Muscle of back (tissue), 3 donors: ENCODE measurements at regions not wholly inside any gene's neighbourhood (a gene's known extent, or its start where the extent isn't known, plus 50 kb on each side); places are given as distances from the start of the nearest gene placed in this dataset.
A peak's percentile ranks its signal among the peaks of the same experiment; 100 is the strongest.
"Not testable (repeated sequence)": the region's sequence is repeated elsewhere in the genome, so short reads cannot be mapped to it uniquely, and the experiment has no call there.

ENCODE experiments used
- DNase-seq, 3 donors: peaks; one replicate each; pipeline versions ENCODE4 v3.0.0 to v3.0.0-alpha.2; 2013

DNA sequence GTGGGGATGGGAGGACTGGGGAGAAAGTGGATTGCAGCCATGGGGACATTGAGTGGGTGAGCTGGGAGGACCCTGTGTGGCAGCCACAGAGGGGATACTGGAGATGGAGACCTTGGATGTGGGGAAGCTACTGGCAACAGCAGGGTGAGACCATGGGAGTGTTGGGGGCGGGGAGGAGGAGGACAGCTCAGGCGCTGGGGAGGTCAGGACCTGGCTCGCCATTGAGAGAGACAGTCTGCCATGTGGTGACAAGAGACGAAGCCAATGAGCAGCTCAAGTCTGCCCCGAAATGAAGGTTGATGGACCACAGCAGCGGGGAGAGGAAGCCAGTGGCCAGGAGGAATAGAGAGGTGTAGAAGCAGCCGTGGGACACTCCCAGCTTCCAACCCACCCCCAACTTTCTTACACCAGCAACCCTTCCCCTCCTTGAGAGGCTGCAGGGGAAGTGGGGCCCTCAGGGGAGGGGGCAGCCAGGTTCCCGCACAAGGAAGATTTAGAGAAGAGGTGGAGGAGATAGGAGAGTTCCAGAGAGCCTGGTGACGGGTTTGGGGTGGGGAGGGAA is 118.1 kb downstream of the ASB7 start:
- DNase-seq, result no peak

DNA sequence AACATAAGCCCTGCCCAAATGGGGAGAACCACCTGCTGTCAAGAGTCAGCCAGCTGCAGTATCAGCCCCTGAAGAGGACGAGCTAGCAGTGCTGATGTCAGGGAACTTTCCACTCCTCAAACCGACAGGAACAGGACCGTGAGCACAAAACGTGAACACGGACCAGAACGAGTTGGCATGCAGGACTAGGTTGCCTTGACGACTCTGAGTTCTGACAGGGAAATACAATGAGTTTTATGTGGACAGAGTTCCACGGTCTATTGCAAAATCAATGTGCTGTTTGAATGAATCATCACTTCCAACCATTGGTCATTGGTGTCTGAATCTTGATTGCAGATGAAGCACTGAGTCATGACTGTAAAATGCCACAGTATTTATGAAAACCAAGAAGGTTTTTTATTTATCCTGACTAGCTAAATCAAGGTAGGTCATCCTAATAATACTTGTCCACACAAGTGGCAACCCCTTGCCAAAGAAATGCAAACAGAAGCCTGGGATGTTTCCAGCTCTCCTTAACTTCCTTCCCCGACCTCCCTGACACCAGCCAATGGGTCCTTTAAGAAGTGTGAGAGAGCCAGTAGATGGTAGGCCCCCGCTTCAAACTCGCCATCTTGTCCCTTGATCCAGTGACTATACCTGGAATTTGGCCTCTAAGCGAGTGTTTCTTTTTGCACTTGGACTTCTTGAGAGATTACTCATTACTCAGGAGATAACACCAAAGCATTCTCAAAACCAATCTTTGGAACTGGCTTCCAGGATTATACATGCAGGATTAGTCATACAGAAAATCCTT is 119.6 kb downstream of the ASB7 start:
- peak; percentile 87 to 94 (median 91) for DNase-seq

DNA sequence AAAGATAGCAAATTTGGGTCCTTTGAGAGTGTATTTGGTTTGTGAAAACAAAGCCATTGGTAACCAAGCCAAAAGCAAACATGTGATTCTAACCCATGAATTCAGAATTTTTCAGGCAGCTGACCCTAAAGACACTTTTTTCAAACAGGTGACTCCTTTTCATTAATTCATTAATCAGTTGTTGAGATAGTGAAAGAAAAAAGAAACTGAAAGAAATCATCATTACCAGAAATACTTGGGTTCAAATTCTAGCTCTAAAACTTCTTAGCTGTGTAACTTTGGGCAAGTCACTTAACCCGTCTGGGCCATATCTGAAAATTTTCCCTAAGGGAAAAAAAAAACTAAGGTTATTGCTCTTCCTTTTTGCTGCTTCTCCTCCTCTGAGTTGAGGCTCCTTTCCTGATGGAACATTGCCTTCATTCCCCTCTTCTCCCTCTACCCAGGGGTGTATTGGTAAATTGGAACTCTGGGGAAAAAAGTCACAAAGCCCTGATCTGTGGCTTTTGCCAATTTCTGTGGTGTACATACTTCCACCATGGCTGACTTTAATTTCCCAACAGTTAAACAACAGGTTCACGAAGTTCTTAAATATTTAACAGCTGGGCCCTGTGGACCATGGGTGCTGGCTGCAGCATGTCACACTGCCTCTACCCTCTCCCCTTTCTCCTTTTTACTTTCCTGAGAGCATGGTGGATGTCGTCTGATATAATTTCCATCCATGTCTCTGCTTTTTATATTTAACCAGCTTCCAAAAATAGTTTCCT is 120.3 kb downstream of the ASB7 start:
- no peak for DNase-seq

DNA sequence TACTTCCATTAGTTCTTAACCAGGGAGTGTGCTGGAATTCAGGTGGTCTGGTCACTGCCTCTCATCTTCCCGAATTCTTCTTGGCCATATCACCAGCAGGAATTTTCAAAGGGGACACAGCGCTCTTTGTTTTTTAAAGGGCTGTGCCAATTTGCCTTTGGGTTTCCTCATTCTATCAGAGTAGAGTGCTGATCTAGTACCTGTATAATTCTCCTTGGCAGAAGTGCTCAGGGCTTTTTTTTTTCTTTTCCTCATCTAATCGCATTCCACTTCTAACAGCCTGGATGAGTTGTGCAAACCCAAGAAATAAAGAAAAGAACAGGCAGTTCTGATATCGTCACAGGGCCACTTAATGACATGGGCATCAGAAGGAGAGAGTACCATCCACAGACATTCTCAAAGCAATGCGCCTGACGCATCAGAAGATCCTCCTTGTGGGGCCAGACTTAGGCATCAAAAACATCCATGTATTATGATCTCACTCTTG is 121.0 kb downstream of the ASB7 start:
- DNase-seq, result no peak

DNA sequence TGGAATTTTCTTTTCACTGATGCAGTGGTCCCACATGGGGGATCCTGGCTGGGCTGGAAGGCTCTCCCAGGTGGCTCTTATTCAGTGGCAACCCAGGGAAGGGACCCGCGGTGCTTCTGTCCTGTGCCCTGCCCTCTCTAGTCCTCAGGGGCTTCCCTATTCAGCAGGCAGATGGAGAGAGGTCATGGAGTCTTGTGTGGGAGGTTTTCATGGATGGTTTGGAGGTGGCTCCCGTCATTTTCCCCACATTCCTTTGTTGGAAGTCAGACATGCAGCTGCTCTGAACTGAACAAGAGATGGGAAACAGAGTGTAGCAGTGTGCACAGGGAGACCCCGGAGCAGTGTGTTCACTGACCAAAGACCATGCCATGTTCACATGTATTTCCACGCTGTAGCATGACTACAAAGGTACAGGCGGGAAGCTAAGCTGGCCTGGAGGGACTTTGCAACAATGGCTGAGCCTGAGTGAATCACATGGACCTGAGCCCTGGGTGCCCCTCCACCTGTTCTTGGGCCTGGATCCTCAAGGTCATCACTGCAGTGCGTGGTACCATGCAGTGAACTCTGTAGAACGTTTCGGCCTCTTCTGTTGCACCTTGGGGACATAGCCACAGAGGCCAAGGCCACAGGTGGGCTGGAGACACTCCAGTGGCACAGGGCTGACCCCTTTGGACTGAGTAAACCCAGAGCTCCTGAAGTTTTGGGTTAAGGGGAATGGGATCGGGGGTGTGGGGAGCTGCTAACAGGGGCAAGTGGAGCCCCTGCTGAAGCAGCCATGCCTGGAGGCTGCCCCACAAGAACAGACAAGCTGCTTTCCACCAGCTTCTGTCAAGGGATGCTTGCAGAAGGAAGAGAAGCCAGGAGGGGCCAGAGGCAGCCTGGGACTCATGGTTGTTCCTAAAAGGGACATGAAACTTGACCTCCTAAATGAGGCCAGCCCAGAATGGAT is 123.0 kb downstream of the ASB7 start:
- DNase-seq, result peak in 2 of 3 donors; percentile 68 to 78

DNA sequence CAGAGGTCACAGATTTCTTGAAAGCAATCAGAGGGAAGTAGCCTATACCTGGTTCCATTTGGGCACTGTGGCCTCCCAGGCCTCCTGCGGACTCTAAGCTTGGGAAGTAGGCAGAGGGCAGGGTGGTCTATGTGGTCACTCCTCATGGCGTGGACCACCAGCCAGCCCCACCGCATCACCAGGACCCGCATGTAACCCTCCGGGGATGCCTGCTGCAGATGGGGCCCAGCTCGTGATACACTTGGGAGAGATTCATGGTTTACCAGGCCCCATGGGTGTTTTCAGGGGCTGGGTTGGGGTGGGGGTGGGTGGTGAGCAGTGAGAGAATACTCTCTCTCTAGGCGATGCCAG is 123.7 kb downstream of the ASB7 start:
- DNase-seq, result no peak

DNA sequence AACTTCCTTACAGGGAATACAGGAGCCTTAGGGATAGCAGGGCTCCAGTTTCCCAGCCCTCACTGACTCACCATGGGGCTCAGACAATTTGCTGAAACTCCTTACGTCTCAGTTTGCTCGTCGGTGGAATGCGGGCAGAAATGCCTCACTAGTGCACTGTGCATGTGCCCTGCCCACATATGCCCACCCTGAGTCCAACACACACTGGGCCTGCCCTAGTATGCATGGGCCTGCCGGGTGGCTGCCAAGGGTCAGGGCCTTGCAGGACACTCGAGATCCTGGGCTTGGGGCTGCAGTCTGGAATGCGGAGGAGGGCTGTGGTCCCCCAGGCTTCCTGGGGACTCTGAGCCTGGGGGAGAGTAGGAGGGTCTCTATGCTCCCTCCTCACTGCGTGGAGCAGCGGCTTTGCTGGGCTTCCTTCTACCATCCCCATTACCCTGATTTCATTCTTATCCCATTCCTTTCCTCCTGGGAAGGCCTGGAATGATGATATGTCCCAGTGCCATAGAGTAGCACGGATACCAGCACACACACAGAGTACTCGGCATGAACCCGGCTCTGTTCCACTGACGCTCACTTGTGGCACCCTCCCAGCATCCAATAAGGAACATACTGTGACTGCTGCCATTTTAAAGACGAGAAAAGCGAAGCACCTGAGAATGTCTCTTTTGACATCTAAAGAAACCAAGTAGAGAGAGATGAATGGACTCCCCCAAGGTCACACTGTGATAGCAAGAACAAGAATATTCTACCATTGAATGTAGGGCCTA is 124.2 kb downstream of the ASB7 start:
- peak in 1 of 3 donors; percentile 49 for DNase-seq

DNA sequence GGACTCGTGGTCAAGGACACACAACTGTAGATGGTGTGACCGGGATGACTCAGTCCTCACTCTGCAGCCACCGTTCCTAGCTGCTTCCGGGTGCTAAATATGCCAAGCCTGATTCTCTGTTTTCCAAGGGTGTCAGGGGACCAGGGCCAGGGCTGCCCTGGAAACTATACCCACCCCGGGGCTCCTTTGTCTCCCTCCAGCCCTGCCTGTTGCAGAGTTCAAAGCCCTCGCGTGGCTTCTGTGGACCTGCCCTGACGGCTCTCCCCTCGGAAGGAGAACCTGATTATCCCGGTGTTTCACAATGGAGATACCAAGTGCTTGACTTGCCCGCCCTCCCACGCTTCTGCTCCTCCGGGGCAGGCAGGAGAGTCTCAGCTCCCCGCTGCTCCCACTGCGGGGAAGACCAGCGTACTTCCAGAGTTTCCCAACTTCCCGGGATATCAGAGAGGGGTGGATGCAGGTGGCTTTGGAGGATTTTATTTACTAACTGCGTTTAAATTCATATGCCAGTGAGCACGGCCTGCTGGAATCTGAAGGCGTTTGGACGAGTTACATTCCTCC is 125.0 kb downstream of the ASB7 start:
- DNase-seq, result no peak

DNA sequence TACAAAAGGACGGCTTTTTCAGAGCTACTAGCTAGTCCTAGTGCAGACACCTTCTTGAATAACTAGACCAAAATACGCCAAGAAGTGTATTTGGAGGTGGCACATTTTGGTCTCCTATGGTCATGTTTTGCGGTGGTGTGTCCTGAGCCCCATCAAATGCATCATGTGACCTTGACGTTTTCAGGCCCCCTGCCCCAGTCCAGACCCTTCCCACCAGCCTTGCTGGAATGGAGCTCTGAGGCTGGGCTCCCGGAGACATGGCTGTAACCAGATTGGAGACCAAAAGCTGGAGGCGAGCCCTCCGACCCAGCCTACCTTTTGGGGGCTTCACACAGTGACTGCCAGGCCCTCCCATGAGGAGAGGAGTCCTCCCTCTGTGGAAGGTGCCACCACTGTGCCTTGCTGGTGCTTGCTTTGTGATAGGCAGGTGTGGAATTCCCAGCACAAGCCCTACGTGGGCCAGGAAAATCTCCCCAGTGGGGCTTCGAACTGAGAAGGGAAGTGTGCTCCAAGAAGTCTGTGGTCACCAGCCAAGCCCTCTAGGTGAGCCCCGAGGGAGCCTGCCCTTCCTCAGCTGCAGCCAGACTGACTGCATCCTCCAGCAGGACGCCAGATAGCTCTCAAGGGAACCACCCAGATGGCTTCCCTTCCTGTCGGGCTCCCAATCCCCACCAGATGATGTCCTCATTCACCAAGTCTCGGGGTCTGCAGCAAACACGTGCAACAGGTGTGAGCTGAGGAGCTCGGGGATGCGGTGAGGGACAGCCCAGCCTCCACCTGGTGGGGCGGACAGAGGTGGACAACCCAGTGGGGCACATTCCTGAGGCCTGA is 126.2 kb downstream of the ASB7 start:
- peak in 1 of 3 donors; percentile 58 for DNase-seq

DNA sequence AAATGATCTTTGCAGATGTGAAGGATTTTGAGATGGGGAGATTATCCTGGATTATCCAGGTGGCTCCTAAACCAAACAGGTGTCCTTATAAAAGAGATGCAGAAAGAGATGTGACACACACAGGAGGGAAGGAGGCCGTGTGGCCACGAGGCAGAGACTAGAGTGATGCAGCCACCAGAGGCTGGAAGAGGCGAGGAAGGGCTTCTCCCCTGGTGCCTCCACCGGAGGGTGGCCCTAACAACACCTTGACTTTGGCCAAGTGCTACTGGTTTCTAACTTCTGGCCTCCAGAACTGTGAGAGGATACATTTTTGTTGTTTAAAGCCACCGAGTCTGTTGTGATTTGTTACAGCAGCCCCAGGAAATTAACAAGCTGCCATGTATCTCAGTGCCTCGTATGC is 127.1 kb downstream of the ASB7 start:
- no peak for DNase-seq

DNA sequence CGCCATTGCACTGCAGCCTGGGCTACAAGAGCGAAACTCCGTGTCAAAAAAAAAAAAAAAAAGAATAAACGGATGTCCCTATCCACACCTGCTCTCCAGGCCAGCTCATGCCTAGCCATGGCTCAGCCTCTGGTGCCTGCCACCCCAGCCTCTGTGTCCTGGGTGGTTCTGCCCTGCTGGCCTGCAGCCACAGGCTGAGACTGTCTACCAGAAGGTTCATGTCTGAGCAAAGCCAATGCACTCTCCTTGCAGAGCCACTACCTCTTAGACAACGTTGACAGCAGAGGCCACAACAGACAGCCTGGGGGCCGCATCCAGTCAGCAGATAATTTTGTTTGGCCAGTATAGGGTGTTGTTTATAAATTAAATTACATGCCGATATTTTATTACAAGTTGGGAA is 127.7 kb downstream of the ASB7 start:
- no peak for DNase-seq

DNA sequence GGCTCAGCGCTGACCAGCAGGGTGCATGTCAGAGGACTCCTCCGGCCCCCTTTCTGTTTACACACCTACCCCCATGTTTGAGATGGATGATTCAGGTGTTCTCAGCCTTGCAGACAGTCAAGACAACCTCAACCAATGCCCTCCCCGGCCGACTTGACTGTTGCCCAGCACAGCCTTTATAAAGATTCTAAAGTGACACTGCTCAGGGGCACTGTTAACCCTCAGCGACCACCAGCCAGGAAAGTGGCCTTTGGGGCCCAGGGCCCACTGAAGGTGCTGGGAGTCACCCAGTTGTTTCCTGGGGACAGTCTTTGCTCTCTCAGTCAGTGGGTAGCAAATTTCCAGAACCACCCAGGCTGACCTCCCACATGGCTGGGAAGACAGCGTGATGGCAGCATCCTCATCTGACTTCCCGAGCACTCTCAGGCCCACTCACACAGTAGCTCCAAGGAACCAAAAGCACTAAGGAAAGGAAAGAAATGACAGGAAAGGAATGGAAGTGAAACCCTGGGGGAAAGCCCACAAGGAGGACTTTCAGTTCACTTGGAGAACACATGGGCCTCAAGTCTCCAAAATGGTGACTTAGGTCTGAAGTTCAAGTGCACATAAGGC is 128.4 kb downstream of the ASB7 start:
- DNase-seq, result no peak

DNA sequence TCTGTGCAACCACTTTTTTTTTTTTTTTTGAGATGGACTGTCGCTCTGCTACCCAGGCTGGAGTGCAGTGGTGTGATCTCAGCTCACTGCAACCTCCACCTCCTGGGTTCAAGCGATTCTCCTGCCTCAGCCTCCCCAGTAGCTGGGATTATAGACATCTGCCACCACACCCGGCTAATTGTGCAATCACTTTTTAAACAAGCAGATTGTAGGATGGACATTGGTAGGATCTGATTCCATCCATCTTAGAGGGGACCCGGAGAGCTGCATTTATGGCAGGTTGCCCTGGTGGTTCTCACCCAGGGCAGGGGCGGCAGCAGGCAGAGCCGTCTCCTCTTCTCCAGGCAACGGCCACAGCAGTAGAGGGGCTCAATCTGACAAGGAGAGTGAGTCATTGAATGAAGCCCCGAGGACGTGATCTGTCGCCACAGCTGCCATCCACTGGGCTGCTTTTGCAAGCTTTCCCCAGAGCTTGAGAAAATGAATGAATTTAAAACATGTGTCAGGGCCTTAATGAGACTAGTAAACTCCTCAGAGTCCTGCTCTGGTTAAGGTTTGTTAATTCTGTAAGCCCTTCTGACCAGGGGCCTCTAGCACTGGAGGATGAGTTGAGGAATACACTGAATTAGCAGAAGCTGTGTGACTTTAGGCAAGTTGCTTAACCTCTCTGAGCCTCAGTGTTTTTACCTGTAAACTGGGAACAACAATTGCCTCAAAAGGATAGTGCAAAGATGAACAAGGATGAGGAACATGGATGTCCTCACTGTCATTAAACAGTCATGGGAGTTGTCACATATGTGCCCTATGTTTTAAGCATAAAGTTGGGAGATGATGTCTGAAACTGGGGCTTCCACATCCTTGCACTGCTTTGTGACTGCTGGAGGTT is 129.1 kb downstream of the ASB7 start:
- no peak for DNase-seq

DNA sequence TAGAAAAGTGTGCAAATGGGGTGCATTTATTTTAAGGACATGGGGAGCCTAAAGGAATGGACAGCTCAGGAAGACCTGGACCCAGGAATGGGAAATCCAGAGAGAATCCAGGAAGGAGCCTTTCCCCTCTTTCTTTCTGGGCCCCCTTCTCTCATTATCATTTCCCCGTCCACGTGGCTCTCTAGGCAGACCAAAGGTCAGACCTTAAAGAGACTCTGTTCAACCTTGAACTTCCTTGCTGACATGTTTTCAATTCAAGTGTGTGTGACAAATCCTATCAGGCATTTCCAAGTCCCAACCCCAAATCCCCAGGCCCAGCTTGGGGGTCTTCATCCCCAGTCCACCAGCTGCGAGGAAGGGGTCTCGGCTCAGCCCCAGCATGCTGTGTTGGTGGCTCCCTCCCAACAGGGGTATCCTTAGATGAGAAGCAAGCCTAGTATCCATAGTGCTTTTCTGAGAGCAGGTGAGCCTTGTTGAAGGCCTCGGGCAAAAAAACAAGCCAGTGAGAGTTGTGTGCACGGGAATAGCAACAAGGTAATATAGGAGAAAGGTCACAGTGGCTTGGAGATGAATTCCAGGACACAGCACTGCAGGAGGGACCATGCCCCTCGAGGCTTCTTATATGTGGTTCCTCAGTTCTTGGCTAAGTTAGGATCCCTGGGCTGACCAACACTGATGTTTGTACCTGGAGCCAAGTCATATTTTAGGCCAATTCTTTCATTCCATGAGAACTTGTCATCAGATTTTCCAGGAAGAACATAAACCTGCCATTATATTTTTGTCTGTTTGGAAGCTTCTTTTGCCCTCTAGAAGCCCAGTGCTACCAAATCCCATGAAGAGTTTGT is 130.0 kb downstream of the ASB7 start:
- DNase-seq, result peak in 2 of 3 donors; percentile 22 to 54

DNA sequence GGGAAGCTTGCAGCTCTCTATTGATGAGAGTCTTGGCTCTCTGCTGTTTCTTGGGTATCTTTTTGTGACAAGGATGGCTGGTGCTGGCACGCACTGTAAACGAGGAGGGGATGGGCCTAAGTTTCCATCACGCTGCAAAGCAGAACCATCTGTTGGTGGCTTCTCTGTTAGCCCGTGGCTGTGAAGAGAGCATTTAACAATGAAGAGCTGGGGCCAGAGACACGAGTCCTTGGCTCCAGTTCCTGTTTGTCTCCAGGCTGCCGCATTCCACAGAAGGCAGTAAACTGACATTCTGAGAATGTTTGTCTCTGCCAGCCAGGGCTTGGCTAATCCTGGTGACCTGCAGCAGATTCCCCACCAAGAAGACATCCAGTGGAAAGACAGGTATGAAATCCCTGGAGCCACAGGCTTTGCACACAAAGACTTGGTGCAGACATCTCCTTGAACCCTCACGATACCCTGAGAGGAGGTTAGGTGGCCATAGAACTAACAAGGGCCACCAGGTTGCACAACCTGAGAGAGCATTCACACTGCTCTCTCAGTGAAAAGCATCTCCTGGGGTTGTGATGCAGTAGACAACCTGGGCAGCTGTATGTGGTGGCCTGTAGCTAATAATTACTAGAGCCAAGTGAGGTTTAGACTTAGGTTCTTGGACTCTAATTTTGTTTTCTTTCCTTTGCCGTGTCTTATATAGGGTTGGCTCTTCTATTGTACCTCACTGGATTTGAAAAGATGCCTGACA is 130.9 kb downstream of the ASB7 start:
- DNase-seq, result peak in 2 of 3 donors; percentile 59 to 70

DNA sequence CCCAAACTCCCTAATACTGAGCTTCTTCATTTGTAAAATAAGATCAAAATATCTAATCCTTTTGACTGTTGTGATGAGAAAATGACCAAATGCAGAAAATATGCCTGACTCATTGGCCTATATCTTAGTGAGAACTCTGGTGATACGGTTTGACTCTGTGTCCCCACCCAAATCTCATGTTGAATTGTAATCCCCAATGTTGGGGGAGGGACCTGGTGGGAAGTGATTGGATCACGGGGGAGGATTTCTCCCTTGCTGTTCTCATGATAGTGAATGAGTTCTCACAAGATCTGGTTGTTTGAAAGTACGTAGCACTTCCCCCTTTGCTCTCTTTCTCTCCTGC is 131.4 kb downstream of the ASB7 start:
- DNase-seq, result not testable (repeated sequence)
